Common myeloid progenitor, CD34-positive (primary cell): ENCODE measurements at regions not wholly inside any gene's neighbourhood (a gene's known extent, or its start where the extent isn't known, plus 50 kb on each side); places are given as distances from the start of the nearest gene placed in this dataset.

Experiments used
- CTCF ChIA-PET: fragments of 350-600 bp; sonication (Branson Sonifier 250); formaldehyde crosslinking; loops from one replicate; lab custom pipeline; 2021; ENCODE audit warnings: antibody characterized with exemption; lab: Charles Lee
- POLR2A ChIA-PET: fragments of 350-600 bp; sonication (Branson Sonifier 250); formaldehyde crosslinking; loops from one replicate; lab custom pipeline; 2021; ENCODE audit warnings: antibody characterized with exemption; lab: Charles Lee
- DNase-seq, 3 donors: peaks; one replicate each; pipeline versions ENCODE4 v3.0.0 to v3.0.0-alpha.2; 2013
- H3K27ac ChIP-seq, 2 experiments: 1 replicate in 1 of 2; 2 replicates in 1 of 2; pipeline ENCODE4 v1.7.0; 2013; ENCODE audit warnings: inconsistent platforms in 2 of 2, low read length in 2 of 2, mild to moderate bottlenecking in 2 of 2, low read depth in 1 of 2, moderate library complexity in 1 of 2; ENCODE audit not compliant: severe bottlenecking in 2 of 2, insufficient read depth in 1 of 2, poor library complexity in 1 of 2
- H3K27me3 ChIP-seq, 5 experiments: replicated peaks in 2 of 5; 1 replicate in 3 of 5; 2 replicates in 2 of 5; pipeline versions ENCODE4 v1.6.1 to v1.7.0; 2013; ENCODE audit warnings: low read length in 4 of 5, mild to moderate bottlenecking in 2 of 5, moderate library complexity in 2 of 5, inconsistent platforms in 1 of 5; ENCODE audit not compliant: insufficient read depth in 5 of 5, control insufficient read depth in 4 of 5
- H3K36me3 ChIP-seq, 4 experiments: 1 replicate in 2 of 4; 2 replicates in 2 of 4; pipeline versions ENCODE4 v1.6.1 to v1.7.0; 2013; ENCODE audit warnings: low read length in 3 of 4, control low read depth in 1 of 4, mild to moderate bottlenecking in 1 of 4; ENCODE audit not compliant: control insufficient read depth in 4 of 4, insufficient read depth in 4 of 4
- H3K4me1 ChIP-seq, 4 experiments: 1 replicate in 3 of 4; 2 replicates in 1 of 4; pipeline versions ENCODE4 v1.6.1 to v1.7.1; 2013; ENCODE audit warnings: low read length in 3 of 4, mild to moderate bottlenecking in 3 of 4, control low read depth in 1 of 4, inconsistent platforms in 1 of 4, moderate library complexity in 1 of 4; ENCODE audit not compliant: control insufficient read depth in 4 of 4, insufficient read depth in 4 of 4; ENCODE audit errors: control extremely low read depth in 1 of 4
- H3K4me3 ChIP-seq, 7 experiments: 1 replicate in 4 of 7; 2 replicates in 3 of 7; pipeline versions ENCODE4 v1.5.1 to v1.7.0; 2013; ENCODE audit warnings: mild to moderate bottlenecking in 7 of 7, low read length in 6 of 7, moderate library complexity in 6 of 7, inconsistent platforms in 2 of 7, low read depth in 2 of 7, control low read depth in 1 of 7; ENCODE audit not compliant: insufficient read depth in 4 of 7, control insufficient read depth in 1 of 7; ENCODE audit errors: extremely low read depth in 1 of 7
- H3K9me3 ChIP-seq, 5 experiments: 1 replicate in 4 of 5; 2 replicates in 1 of 5; pipeline versions ENCODE4 v1.6.1 to v1.7.1; 2013; ENCODE audit warnings: low read length in 4 of 5, mild to moderate bottlenecking in 2 of 5, inconsistent platforms in 1 of 5, low read depth in 1 of 5, moderate library complexity in 1 of 5; ENCODE audit not compliant: control insufficient read depth in 4 of 5, insufficient read depth in 2 of 5; ENCODE audit errors: control extremely low read depth in 1 of 5
- WGBS: methylation state at CpG from one replicate; pipeline ENCODE4 v1.1.5; 2013; ENCODE audit not compliant: insufficient coverage; 5-methylcytosine and 5-hydroxymethylcytosine counted together

- Histone ChIP-seq H3K9me3 (no peaks in the 10 kb centered on the region), H3K4me3 (no peak overlapping the region), H3K27me3 (peaks cover 0 to 75% (median 19%) of the 10 kb centered on the region in 5 experiments), H3K27ac (no peak overlapping the region), H3K36me3 (no peaks in the 10 kb centered on the region), H3K4me1 (peaks cover 0 to 8% (median 4%) of the 10 kb centered on the region in 4 experiments)
- ChIA-PET POLR2A (no interaction called here), CTCF (interaction anchor here (1.3 to 1.4 kb wide), 2 partner anchors 12 to 126 kb away, joined by 3 to 4 read pairs; no protein-coding TSS in a partner anchor)
- WGBS: 31% methylated on average over 2 of the region's 4 CpGs
- DNase-seq: no peak
Measured at GRCh38 chr9:38138276-38138675, 69.2 kb upstream of the SHB start.

GRCh38 chr9:38137342-38137741, 68.3 kb upstream of the SHB start:
- no peak overlapping the region for H3K4me3 ChIP-seq
- peaks cover 0 to 8% (median 4%) of the 10 kb centered on the region in 4 experiments for H3K4me1 ChIP-seq
- H3K36me3 ChIP-seq: no peaks in the 10 kb centered on the region
- WGBS: 82% methylated on average over 3 of the region's 5 CpGs
- no peak overlapping the region for H3K27ac ChIP-seq
- no peaks in the 10 kb centered on the region for H3K9me3 ChIP-seq
- peaks cover 0 to 73% (median 18%) of the 10 kb centered on the region in 5 experiments for H3K27me3 ChIP-seq
- POLR2A ChIA-PET: no interaction called here
- CTCF ChIA-PET: interaction anchor here (1.3 to 1.4 kb wide), 3 partner anchors 11 to 127 kb away, joined by 3 to 5 read pairs (median 4); no protein-coding TSS in a partner anchor
- DNase-seq: no peak

GRCh38 chr9:38136386-38136785, 67.4 kb upstream of the SHB start:
- DNase-seq: no peak
- peaks cover 0 to 72% (median 12%) of the 10 kb centered on the region in 5 experiments for H3K27me3 ChIP-seq
- H3K4me3 ChIP-seq: no peak overlapping the region
- ChIA-PET POLR2A (no interaction called here), CTCF (no interaction called here)
- 100% methylated on average over 1 of the region's 2 CpGs for WGBS
- H3K27ac ChIP-seq: no peak overlapping the region
- peaks cover 0 to 8% (median 4%) of the 10 kb centered on the region in 4 experiments for H3K4me1 ChIP-seq
- H3K36me3 ChIP-seq: no peaks in the 10 kb centered on the region
- H3K9me3 ChIP-seq: no peaks in the 10 kb centered on the region

GRCh38 chr9:38134611-38135237, 65.7 kb upstream of the SHB start:
- no peak overlapping the region for H3K27ac ChIP-seq
- H3K9me3 ChIP-seq: no peaks in the 10 kb centered on the region
- no peak for DNase-seq
- POLR2A ChIA-PET: no interaction called here
- H3K36me3 ChIP-seq: no peaks in the 10 kb centered on the region
- H3K27me3 ChIP-seq: peaks cover 0 to 55% (median 4%) of the 10 kb centered on the region in 5 experiments
- WGBS: 100% methylated on average over 1 of the region's 6 CpGs
- CTCF ChIA-PET: interaction anchor here (0.8 to 1.0 kb wide), 2 partner anchors 26 to 221 kb away, joined by 3 to 4 read pairs; no protein-coding TSS in a partner anchor
- peaks cover 0 to 8% (median 4%) of the 10 kb centered on the region in 4 experiments for H3K4me1 ChIP-seq
- H3K4me3 ChIP-seq: no peak overlapping the region

- POLR2A ChIA-PET: no interaction called here
- no peak for DNase-seq
Measured at GRCh38 chr9:38133595-38133994, 64.6 kb upstream of the SHB start.

GRCh38 chr9:38132956-38133355, 63.9 kb upstream of the SHB start:
- WGBS: 100% methylated on average over 4 of the region's 5 CpGs
- DNase-seq: no peak
- POLR2A ChIA-PET: no interaction called here
- no peaks in the 10 kb centered on the region for H3K9me3 ChIP-seq
- CTCF ChIA-PET: interaction anchor here (1.2 kb wide), 1 partner anchor 46 kb away, joined by 3 read pairs; no protein-coding TSS in a partner anchor
- H3K4me1 ChIP-seq: no peaks in the 10 kb centered on the region
- no peak overlapping the region for H3K27ac ChIP-seq
- no peak overlapping the region for H3K4me3 ChIP-seq
- no peaks in the 10 kb centered on the region for H3K36me3 ChIP-seq
- peaks cover 0 to 54% (median 3%) of the 10 kb centered on the region in 5 experiments for H3K27me3 ChIP-seq

More at GRCh38 chr9:38133595-38133994, 64.6 kb upstream of the SHB start:
- Histone ChIP-seq H3K9me3 (no peaks in the 10 kb centered on the region), H3K4me3 (no peak overlapping the region), H3K27ac (no peak overlapping the region), H3K4me1 (peaks cover 0 to 4% (median 0%) of the 10 kb centered on the region in 4 experiments), H3K36me3 (no peaks in the 10 kb centered on the region), H3K27me3 (peaks cover 0 to 54% (median 2%) of the 10 kb centered on the region in 5 experiments)
- CTCF ChIA-PET: interaction anchor here (0.8 to 1.2 kb wide), 3 partner anchors 27 to 220 kb away, joined by 3 to 4 read pairs (median 3); no protein-coding TSS in a partner anchor

- no peak overlapping the region for H3K27ac ChIP-seq
- no peaks in the 10 kb centered on the region for H3K9me3 ChIP-seq
- H3K36me3 ChIP-seq: no peaks in the 10 kb centered on the region
- no peak overlapping the region for H3K4me3 ChIP-seq
- ChIA-PET CTCF (interaction anchor here (0.8 to 1.2 kb wide), 3 partner anchors 8 to 45 kb away, joined by 3 to 4 read pairs (median 3); no protein-coding TSS in a partner anchor), POLR2A (no interaction called here)
- H3K4me1 ChIP-seq: no peaks in the 10 kb centered on the region
- no peak for DNase-seq
- 82% methylated on average over 7 of the region's 8 CpGs for WGBS
- H3K27me3 ChIP-seq: peaks cover 0 to 50% (median 4%) of the 10 kb centered on the region in 5 experiments
Measured at GRCh38 chr9:38131729-38132128, 62.7 kb upstream of the SHB start.
